Erythroblast (primary cell): ENCODE measurements at regions not wholly inside any gene's neighbourhood (a gene's known extent, or its start where the extent isn't known, plus 50 kb on each side); places are given as distances from the start of the nearest gene placed in this dataset.

Source experiments
- GATA1 ChIP-seq: IDR thresholded peaks from 2 replicates; pipeline ENCODE4 v1.6.1; 2011; ENCODE audit warnings: low read depth, mild to moderate bottlenecking, control low read depth, low read length, moderate library complexity
- POLR2A ChIP-seq: IDR thresholded peaks from 2 replicates; pipeline ENCODE4 v1.6.1; 2011; ENCODE audit warnings: mild to moderate bottlenecking, low read length

- TF ChIP-seq POLR2A (no peak), GATA1 (no peak)
These were observed 262.4 kb upstream of the KIF2A start for GRCh38 chr5:62043289-62044280.
